DMS79 (cell line): ENCODE measurements at regions not wholly inside any gene's neighbourhood (a gene's known extent, or its start where the extent isn't known, plus 50 kb on each side); places are given as distances from the start of the nearest gene placed in this dataset.

Experiments
- DNase-seq: peaks from one replicate; lab custom pipeline; 2025; lab: John Stamatoyannopoulos, UW

- peak; percentile 87 for DNase-seq
Observed at GRCh38 chr11:122399375-122399774, 256.1 kb upstream of the UBASH3B start.

DNA sequence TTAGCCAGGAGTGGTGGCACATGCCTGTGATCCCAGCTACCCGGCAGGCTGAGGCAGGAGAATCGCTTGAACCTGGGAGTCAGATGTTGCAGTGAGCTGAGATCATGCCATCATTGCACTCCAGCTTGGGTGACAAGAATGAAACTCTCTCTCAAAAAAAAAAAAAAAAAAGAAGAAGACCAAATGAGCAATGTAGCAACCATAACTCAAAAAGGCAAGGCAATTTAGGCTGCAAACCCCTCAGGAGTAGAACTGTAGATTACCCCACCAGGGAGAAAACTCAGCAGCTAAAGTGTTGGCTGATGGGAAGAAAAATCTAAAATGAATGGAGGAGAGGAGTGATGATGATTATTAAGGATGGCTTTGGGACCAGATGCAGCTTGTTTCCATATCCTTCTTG, 256.7 kb upstream of the UBASH3B start:
- no peak for DNase-seq

- no peak for DNase-seq
Observed at GRCh38 chr11:122398167-122398566, 257.4 kb upstream of the UBASH3B start.

- no peak for DNase-seq
Observed at GRCh38 chr11:122395282-122395681, 260.2 kb upstream of the UBASH3B start.

DNA sequence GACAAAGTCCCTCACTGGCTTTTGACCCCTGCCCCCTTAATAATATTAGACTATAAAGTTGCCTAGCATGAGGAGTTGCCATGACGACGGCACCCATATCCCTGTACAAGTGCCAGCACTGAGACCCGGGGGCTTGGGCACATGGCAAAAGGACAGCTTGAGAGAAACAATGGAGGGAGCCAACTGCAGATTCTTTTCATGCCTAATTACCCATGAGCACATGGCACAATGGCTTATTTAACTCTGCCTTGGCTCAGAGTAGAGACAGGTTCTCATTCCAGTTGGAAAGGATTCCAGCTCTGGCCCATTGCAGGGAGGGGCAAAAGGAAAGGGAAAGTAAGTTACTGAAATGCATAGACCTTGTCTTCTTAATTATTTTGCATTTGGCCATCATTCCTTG, 261.2 kb upstream of the UBASH3B start:
- peak; percentile 43 for DNase-seq

- no peak for DNase-seq
Observed at GRCh38 chr11:122393209-122393860, 262.2 kb upstream of the UBASH3B start.

- no peak for DNase-seq
Observed at GRCh38 chr11:122392508-122392907, 263.0 kb upstream of the UBASH3B start.

DNA sequence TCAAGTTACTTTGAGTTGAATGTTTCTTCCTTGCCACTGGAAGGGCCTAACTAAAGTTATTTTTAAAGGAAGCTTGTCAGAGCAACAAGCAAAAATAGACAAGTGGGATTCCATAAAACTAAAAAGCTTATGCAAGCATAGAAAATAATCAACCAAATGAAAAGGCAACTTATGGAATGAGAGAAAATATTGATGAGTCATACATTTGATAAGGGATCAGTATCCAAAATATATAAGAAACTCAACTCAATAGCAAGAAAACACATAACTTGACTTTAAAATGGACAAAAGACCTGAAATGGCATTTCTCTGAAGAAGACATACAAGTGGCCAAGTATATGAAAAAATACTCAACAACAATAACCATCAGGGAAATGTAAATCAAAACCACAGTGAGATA, 264.5 kb upstream of the UBASH3B start:
- DNase-seq = no peak

GRCh38 chr11:122383186-122383585, 267.2 kb upstream of the BLID start:
- no peak for DNase-seq

- DNase-seq = no peak
Observed at GRCh38 chr11:122375687-122376399, 259.8 kb upstream of the BLID start.

GRCh38 chr11:122368796-122369195, 252.8 kb upstream of the BLID start:
- DNase-seq = no peak

- DNase-seq = no peak
Observed at GRCh38 chr11:122367809-122368231, 251.8 kb upstream of the BLID start.

- DNase-seq = no peak
Observed at GRCh38 chr11:122365610-122366360, 249.8 kb upstream of the BLID start.

GRCh38 chr11:122363296-122363695, 247.3 kb upstream of the BLID start:
- DNase-seq = no peak

DNA sequence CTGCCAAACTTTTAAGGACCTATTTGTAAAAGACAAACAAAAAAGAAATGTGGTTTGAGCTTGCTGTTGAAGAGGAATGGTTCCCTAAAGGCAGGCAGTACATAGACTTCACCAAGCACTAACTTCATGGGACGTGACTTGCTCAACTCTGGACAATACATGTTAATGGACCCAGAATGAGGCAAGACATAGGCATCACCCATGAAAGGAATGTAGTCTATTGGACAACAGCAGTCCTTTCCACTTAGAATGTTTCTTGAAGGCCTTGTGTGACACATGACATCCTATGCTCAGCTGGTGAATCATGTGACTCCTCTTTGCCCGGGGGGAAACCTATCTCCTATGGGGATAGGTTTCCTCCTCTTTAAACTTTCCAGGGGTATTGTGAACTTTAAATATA, 246.4 kb upstream of the BLID start:
- no peak for DNase-seq

DNA sequence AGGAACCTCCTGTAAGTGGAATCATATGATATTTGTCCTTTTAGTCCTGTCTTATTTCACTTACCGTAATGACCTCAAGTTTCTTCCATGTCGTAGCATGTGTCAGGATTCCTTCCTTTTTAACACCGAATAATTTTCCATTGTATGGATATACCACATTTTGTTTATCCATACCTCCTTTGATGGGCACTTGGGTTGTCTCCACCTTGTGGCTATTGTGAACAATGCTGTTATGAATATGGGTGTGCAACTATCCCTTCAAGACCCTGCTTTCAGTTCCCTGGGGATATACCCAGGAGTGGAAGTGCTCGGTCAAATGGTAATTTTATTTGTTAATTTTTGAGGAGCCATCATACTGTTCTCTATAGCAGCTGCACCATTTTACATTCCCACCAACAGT, 244.9 kb upstream of the BLID start:
- DNase-seq = no peak

DNA sequence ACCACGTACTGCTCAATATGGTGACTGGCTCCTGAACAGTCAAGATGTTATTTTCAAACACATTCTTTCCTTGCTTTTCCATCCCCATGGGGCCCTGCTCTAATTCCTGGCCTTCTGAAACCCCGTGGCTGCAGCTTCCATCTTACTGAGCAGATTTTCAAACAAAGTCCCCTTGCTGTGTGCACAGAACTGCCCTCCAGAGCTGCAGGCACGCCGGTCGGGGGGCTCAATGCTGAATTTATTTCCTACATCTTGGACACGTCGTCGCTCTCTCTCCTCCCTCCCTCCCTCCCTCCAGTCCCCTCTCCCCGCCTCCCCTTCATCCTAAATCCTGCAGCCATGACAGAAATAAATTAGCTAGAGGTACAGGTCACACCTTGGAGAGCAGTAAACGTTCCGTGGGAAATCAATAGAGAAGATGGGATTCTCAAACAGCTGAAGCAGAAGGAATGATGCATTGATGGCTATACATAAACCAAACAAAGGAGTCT, 243.1 kb upstream of the BLID start:
- DNase-seq = no peak

- DNase-seq = no peak
Observed at GRCh38 chr11:122358292-122358691, 242.3 kb upstream of the BLID start.

GRCh38 chr11:122355968-122356367, 240.0 kb upstream of the BLID start:
- no peak for DNase-seq

DNA sequence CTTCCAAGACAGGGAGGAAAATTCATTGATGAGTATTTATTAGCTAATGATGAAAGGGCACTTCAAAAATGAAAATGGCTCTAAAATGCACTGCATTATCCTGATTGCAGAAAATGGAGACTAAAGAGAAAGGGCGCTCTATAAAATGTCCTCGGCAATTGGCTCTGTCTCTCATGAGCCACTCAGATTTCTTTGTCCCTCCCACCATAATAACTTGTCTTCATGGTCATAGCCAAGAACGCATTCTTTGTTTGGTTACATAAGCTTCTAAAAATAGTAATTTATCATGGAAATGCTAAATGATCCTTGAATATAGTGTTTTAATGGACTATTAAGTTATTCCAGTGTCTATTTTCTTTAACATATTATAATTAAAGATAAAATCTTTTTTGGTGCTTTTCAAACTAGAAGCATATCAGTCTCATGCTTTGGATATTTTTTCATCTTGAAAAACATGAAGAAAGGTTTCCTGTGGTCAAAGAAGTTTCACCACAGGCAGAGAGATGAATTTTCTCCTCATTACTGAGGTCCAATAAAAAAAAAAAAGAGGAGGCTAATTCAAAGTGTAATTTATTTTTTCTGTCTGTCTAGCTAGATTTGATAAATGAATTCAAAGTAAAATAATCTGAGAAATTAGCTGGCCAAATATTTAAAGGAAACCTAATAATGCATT, 238.1 kb upstream of the BLID start:
- DNase-seq = no peak

- DNase-seq = no peak
Observed at GRCh38 chr11:122353561-122353960, 237.5 kb upstream of the BLID start.

GRCh38 chr11:122348659-122349409, 232.8 kb upstream of the BLID start:
- no peak for DNase-seq
